Muscle of arm (tissue), 1 donor: ENCODE measurements at regions not wholly inside any gene's neighbourhood (a gene's known extent, or its start where the extent isn't known, plus 50 kb on each side); places are given as distances from the start of the nearest gene placed in this dataset.
A peak's percentile ranks its signal among the peaks of the same experiment; 100 is the strongest.

ENCODE experiments used
- DNase-seq: peaks from one replicate; pipeline ENCODE4 v3.0.0-alpha.2; 2013

- no peak for DNase-seq
These were observed 53.5 kb upstream of the TBC1D9 start for GRCh38 chr4:140809676-140810075.

DNA sequence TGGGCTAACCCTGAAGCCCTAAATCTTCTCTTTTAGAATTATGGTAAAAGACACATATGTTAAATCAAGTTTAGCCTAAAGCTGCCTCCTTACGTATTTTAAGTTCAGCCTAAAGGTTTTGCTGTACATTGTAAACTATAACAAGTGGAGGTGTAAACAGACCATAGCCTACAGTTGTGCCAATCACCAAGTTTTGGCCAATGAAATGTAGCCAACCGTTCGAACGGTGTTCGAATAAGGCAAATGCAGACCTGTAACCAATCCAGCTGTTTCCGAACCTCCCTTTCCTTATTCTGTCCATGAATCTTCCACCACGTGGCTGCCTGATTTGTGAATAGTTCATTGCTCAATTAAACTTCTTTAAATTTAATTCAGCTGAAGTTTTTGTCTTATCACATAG is 52.1 kb upstream of the TBC1D9 start:
- DNase-seq = no peak

- peak; percentile 37 for DNase-seq
These were observed 51.5 kb upstream of the TBC1D9 start for GRCh38 chr4:140807491-140808252.

DNA sequence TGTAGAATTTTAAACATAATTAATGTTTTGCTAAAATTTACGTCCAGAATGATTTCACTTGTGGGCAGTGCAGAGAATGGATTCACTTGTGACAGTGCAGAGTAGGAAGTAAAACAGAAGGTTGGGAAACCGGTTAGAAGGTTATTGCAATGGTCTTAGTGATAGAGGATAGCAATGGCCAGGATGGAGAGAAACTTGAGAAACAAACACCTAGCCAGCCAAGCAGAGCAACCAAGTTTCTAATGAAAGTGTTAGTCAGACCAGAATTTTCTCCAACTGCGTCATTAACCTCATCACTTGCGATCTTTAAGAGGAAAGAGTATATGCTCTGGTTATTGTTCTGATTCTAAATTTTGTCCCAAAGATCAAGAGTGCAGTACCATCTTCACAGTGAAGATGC is 50.0 kb upstream of the TBC1D9 start:
- no peak for DNase-seq
